Hepatocyte (in vitro differentiated cells): ENCODE measurements at regions not wholly inside any gene's neighbourhood (a gene's known extent, or its start where the extent isn't known, plus 50 kb on each side); places are given as distances from the start of the nearest gene placed in this dataset.

Source experiments
- CTCF ChIP-seq: fragments of 200-600 bp; sonication (generic); IDR thresholded peaks from 2 replicates; pipeline ENCODE4 v1.5.1; 2016; ENCODE audit warnings: antibody characterized with exemption, mild to moderate bottlenecking; ENCODE audit not compliant: poor library complexity
- EZH2 ChIP-seq: fragments of 200-600 bp; sonication (generic); IDR thresholded peaks from 2 replicates; pipeline ENCODE4 v1.6.1; 2016; ENCODE audit warnings: antibody characterized with exemption, mild to moderate bottlenecking, borderline replicate concordance

DNA sequence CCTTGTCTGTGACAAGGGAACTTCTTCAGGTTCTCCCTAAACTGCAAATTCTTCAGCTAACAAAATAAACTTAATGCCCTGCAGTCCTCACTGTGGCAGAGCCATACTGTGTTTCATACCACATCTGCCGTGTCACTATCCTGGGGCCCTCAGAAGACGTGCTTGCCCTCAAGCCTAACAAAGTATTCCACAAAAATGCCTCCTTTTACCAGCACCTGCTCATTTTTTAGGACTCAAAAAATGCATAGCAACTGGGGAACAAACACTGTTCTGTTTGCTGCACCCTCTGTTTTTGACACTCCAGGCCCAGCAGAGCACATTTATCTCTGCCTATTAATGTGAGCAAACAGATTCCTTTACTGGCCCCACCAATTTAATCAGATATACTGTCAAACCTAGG is 270.7 kb upstream of the SSTR1 start:
- TF ChIP-seq CTCF, result no peak
- no peak for TF ChIP-seq EZH2
